ENCODE measurements at regions not wholly inside any gene's neighbourhood (a gene's known extent, or its start where the extent isn't known, plus 50 kb on each side); places are given as distances from the start of the nearest gene placed in this dataset.

DNA sequence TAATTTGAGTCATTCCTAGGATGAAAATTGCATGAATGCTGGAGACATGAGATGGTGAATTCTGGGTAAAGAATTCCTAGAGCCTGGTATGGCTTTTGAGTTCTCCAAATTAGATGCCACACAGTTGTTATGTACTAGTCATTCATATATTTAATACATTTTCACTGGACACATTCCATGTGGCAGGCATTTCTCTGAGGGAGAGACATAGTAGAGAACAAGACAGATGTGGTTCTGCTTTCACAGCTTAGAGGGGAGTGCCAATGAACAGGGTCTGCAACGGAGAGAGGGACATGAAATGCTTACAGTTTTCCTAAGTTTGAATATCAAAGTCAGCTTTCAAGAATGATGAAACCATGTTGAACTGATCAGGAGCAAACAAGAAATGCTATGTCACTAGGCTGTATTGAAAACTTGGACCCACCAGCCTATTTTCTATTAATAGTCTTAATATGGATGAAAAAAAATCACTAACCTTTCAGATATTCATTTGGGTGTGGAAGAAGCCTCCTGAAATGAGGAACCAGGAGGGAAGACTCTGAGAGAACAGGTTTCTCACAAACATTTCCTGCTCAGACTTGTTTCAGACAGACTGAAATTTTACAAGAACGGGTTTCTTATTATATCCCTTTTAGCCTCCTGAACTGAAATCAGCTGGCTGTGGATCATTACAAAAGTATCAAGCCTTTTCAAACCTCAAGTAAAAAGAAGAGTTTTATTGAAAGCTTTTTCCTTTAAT is 276.0 kb upstream of the TET2 start:
- TF ChIP-seq, protein P1, sequence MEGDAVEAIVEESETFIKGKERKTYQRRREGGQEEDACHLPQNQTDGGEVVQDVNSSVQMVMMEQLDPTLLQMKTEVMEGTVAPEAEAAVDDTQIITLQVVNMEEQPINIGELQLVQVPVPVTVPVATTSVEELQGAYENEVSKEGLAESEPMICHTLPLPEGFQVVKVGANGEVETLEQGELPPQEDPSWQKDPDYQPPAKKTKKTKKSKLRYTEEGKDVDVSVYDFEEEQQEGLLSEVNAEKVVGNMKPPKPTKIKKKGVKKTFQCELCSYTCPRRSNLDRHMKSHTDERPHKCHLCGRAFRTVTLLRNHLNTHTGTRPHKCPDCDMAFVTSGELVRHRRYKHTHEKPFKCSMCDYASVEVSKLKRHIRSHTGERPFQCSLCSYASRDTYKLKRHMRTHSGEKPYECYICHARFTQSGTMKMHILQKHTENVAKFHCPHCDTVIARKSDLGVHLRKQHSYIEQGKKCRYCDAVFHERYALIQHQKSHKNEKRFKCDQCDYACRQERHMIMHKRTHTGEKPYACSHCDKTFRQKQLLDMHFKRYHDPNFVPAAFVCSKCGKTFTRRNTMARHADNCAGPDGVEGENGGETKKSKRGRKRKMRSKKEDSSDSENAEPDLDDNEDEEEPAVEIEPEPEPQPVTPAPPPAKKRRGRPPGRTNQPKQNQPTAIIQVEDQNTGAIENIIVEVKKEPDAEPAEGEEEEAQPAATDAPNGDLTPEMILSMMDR (conservative IDR thresholded peaks at IDR 0.05; ENCODE audit: low read length) = no peak
- TF ChIP-seq EZH2phosphoT487 (IDR thresholded peaks at IDR 0.05; ENCODE audit: borderline replicate concordance, low read depth, low read length) = no peak
